ENCODE measurements at regions not wholly inside any gene's neighbourhood (a gene's known extent, or its start where the extent isn't known, plus 50 kb on each side); places are given as distances from the start of the nearest gene placed in this dataset.
"Not testable (repeated sequence)": the region's sequence is repeated elsewhere in the genome, so short reads cannot be mapped to it uniquely, and the experiment has no call there.

DNA sequence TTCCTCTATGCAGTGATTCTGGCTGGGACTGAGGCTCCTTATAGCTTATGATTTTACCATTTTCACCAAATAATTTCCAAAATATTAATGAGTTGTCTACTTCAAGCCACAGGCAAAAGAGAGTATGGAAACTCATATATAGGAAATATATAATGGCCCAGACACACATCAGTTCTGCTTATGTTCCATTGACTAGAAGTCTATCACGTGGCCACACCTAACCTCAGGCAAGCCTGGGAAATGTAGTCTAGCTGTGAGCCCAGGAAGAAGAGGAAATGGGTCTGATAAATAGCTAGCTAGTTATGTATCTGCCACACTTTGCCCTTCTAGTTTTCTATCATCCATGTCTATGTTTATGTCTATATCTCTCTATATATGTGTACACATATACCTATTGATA, 195.1 kb downstream of the OTOL1 start (continued):
- TF ChIP-seq ZNF175 (tag by site-specific recombination; IDR thresholded peaks at IDR 0.05) (no peak), ZNF585B (tag by site-specific recombination; IDR thresholded peaks at IDR 0.05) (no peak)

DNA sequence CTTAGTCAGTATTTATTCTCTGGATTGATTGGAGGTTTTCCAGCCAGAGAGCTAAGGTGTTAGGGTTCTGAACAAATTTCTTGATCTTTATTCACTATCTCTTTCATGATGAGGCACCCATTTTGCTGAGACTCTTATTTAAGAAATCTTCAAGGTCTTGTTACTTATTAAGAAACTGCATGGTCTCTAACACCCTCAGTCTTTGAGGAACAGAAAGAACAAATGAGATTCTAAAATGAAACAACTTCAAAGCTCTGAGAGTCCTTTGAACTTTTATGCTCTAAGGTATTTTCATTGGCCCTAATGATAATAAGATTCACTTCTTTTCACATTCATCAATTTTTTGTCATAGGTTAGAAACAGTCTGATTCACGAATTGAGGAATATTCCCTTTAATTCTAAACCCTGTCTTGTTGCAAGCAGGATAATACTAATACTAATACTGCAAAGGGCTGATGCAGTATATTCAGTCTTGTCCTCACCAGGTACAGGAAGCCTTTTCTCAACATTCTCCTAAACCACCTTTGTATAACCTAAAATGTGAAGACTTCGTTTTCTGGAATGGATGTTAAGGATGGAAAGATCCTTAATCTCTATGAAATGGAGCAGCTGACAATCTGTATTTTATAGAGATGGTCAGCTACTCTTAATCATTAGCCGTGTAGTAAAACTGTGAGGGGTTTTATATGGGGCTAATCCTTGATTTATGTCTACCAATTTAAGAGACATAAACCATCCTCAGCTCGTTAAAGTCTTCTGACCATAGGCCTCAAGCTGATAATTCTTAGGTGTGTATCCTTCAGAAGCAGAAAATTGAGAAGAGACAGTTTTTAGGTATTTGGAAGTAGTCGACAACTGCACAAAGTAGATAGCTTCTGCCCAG, 198.3 kb downstream of the OTOL1 start:
- Histone ChIP-seq H3K27ac (ENCODE audit: extremely low read depth, low read depth, low read length) (no peak overlapping the region), H3K4me1 (ENCODE audit: control insufficient read depth, insufficient read depth, low read length) (no peaks in the 10 kb centered on the region), H3K4me3 (ENCODE audit: low read depth, low read length) (no peak overlapping the region), H3K9me3 (ENCODE audit: control insufficient read depth, insufficient read depth, low read depth, low read length) (no peaks in the 10 kb centered on the region), H3K36me3 (ENCODE audit: control insufficient read depth in 2 of 2, insufficient read depth in 1 of 2, low read length in 2 of 2) (no peaks in the 10 kb centered on the region)
- CTCF ChIA-PET = interaction anchor here (0.6 kb wide), 2 partner anchors 186 to 1794 kb away, joined by 5 to 6 read pairs; no protein-coding TSS in a partner anchor
- POLR2A ChIA-PET = no interaction called here
- no peak for TF ChIP-seq ZNF555 (tag by site-specific recombination; conservative IDR thresholded peaks at IDR 0.05)

DNA sequence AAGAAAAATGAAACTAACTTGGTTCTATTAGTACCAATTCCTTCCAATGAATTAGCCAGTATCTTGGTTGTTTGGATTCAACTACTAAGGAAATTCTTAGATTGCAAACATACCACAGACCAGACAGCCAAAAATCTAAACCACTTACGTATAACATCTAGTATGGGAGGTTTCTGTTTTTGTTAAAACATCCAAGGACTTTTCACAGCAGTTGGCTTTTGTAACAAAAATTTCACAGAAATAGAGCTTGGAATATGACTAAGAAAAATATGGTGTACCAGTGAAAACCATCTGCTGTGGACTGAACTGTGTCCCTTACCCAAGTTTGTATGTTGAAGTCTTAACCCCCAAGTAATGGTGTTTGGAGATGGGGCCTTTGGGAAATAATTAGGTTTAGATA, 199.2 kb downstream of the OTOL1 start:
- no peaks in the 10 kb centered on the region for H3K36me3 ChIP-seq (ENCODE audit: control insufficient read depth in 2 of 2, insufficient read depth in 1 of 2, low read length in 2 of 2)
- no peaks in the 10 kb centered on the region for H3K9me3 ChIP-seq (ENCODE audit: control insufficient read depth, insufficient read depth, low read depth, low read length)
- no peak for TF ChIP-seq ZNF768 (tag by site-specific recombination; IDR thresholded peaks at IDR 0.05)
- TF ChIP-seq ZNF623 (tag by site-specific recombination; IDR thresholded peaks at IDR 0.05) = no peak
- no peak for TF ChIP-seq KLF9 (tag by site-specific recombination; IDR thresholded peaks at IDR 0.05; ENCODE audit: low read depth)
- no peak for TF ChIP-seq ZNF654 (tag by site-specific recombination; IDR thresholded peaks at IDR 0.05; ENCODE audit: low read depth)
- TF ChIP-seq, protein P1, sequence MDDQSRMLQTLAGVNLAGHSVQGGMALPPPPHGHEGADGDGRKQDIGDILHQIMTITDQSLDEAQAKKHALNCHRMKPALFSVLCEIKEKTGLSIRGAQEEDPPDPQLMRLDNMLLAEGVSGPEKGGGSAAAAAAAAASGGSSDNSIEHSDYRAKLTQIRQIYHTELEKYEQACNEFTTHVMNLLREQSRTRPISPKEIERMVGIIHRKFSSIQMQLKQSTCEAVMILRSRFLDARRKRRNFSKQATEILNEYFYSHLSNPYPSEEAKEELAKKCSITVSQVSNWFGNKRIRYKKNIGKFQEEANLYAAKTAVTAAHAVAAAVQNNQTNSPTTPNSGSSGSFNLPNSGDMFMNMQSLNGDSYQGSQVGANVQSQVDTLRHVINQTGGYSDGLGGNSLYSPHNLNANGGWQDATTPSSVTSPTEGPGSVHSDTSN (CRISPR knock-in tag; IDR thresholded peaks at IDR 0.05) = no peak
- no peak for TF ChIP-seq ZNF133 (tag by site-specific recombination; IDR thresholded peaks at IDR 0.05)
- TF ChIP-seq, protein P2, sequence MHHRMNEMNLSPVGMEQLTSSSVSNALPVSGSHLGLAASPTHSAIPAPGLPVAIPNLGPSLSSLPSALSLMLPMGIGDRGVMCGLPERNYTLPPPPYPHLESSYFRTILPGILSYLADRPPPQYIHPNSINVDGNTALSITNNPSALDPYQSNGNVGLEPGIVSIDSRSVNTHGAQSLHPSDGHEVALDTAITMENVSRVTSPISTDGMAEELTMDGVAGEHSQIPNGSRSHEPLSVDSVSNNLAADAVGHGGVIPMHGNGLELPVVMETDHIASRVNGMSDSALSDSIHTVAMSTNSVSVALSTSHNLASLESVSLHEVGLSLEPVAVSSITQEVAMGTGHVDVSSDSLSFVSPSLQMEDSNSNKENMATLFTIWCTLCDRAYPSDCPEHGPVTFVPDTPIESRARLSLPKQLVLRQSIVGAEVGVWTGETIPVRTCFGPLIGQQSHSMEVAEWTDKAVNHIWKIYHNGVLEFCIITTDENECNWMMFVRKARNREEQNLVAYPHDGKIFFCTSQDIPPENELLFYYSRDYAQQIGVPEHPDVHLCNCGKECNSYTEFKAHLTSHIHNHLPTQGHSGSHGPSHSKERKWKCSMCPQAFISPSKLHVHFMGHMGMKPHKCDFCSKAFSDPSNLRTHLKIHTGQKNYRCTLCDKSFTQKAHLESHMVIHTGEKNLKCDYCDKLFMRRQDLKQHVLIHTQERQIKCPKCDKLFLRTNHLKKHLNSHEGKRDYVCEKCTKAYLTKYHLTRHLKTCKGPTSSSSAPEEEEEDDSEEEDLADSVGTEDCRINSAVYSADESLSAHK (tag by site-specific recombination; IDR thresholded peaks at IDR 0.05) = no peak
- no peak overlapping the region for H3K27ac ChIP-seq (ENCODE audit: extremely low read depth, low read depth, low read length)
- no peaks in the 10 kb centered on the region for H3K4me1 ChIP-seq (ENCODE audit: control insufficient read depth, insufficient read depth, low read length)
- ChIA-PET POLR2A (no interaction called here), CTCF (no interaction called here)
- no peak overlapping the region for H3K4me3 ChIP-seq (ENCODE audit: low read depth, low read length)

DNA sequence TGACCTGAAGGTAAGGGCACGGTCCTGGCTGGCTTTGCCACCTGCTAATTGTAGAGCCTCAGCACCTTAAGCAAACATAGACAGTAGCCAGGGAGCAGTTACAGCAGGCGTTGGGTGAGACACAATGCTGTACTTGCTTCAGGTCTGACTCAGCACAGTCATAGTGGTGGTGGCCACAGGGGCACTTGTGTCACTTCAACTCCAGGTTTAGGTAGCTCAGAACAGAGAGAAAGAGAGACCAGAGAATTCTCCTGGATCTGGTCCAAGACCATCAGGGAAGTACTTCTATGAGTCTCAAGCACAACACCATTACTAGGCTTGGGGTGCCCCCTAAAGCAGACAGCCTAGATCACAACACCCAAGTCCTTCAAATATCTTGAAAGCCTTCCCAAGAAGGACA, 204.4 kb downstream of the OTOL1 start:
- CTCF ChIA-PET = no interaction called here
- H3K36me3 ChIP-seq (ENCODE audit: control insufficient read depth in 2 of 2, insufficient read depth in 1 of 2, low read length in 2 of 2) = no peaks in the 10 kb centered on the region
- no peak overlapping the region for H3K27ac ChIP-seq (ENCODE audit: extremely low read depth, low read depth, low read length)
- H3K4me1 ChIP-seq (ENCODE audit: control insufficient read depth, insufficient read depth, low read length) = no peaks in the 10 kb centered on the region
- POLR2A ChIA-PET = no interaction called here
- TF ChIP-seq, protein P3, sequence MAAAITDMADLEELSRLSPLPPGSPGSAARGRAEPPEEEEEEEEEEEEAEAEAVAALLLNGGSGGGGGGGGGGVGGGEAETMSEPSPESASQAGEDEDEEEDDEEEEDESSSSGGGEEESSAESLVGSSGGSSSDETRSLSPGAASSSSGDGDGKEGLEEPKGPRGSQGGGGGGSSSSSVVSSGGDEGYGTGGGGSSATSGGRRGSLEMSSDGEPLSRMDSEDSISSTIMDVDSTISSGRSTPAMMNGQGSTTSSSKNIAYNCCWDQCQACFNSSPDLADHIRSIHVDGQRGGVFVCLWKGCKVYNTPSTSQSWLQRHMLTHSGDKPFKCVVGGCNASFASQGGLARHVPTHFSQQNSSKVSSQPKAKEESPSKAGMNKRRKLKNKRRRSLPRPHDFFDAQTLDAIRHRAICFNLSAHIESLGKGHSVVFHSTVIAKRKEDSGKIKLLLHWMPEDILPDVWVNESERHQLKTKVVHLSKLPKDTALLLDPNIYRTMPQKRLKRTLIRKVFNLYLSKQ (tag by site-specific recombination; IDR thresholded peaks at IDR 0.05; ENCODE audit: borderline replicate concordance) = no peak
- TF ChIP-seq, protein P4, sequence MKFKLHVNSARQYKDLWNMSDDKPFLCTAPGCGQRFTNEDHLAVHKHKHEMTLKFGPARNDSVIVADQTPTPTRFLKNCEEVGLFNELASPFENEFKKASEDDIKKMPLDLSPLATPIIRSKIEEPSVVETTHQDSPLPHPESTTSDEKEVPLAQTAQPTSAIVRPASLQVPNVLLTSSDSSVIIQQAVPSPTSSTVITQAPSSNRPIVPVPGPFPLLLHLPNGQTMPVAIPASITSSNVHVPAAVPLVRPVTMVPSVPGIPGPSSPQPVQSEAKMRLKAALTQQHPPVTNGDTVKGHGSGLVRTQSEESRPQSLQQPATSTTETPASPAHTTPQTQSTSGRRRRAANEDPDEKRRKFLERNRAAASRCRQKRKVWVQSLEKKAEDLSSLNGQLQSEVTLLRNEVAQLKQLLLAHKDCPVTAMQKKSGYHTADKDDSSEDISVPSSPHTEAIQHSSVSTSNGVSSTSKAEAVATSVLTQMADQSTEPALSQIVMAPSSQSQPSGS (tag by site-specific recombination; IDR thresholded peaks at IDR 0.05; ENCODE audit: low read depth) = no peak
- no peak for TF ChIP-seq SCRT2 (tag by site-specific recombination; IDR thresholded peaks at IDR 0.05)
- TF ChIP-seq MEIS1 (CRISPR knock-in tag; IDR thresholded peaks at IDR 0.05; ENCODE audit: borderline replicate concordance) = no peak
- TF ChIP-seq OSR2 (tag by site-specific recombination; IDR thresholded peaks at IDR 0.05) = no peak
- TF ChIP-seq ZNF404 (tag by site-specific recombination; IDR thresholded peaks at IDR 0.05) = no peak
- no peak for TF ChIP-seq ZNF610 (tag by site-specific recombination; IDR thresholded peaks at IDR 0.05; ENCODE audit: borderline replicate concordance)
- no peak for TF ChIP-seq HOXA7 (CRISPR knock-in tag; IDR thresholded peaks at IDR 0.05; ENCODE audit: borderline replicate concordance)
- no peak for TF ChIP-seq ZNF626 (tag by site-specific recombination; IDR thresholded peaks at IDR 0.05)
- no peak for TF ChIP-seq ZNF670 (tag by site-specific recombination; IDR thresholded peaks at IDR 0.05; ENCODE audit: low read depth)
- H3K9me3 ChIP-seq (ENCODE audit: control insufficient read depth, insufficient read depth, low read depth, low read length) = no peaks in the 10 kb centered on the region
- H3K4me3 ChIP-seq (ENCODE audit: low read depth, low read length) = no peak overlapping the region

DNA sequence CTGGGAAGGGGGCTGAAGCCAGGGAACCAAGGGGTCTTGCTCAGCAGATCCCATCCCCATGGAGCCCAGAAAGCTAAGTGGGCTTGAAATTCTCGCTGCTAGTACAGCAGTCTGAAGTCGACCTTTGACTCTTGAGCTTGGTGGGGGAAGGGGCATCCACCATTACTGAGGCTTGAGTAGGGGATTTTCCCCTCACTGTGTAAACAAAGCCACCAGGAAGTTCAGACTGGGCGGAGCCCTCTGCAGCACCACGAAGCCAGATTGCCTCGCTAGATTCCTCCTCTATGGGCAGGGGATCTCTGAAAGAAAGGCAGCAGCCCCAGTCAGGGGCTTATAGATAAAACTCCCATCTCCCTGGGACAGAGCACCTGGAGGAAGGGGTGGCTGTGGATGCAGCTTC, 210.6 kb downstream of the OTOL1 start:
- POLR2A ChIA-PET; H3K4me1 ChIP-seq (ENCODE audit: control insufficient read depth, insufficient read depth, low read length); H3K4me3 ChIP-seq (ENCODE audit: low read depth, low read length); H3K36me3 ChIP-seq (ENCODE audit: control insufficient read depth in 2 of 2, insufficient read depth in 1 of 2, low read length in 2 of 2); H3K27ac ChIP-seq (ENCODE audit: extremely low read depth, low read depth, low read length); H3K9me3 ChIP-seq (ENCODE audit: control insufficient read depth, insufficient read depth, low read depth, low read length); CTCF ChIA-PET: not testable (repeated sequence)
